ENCODE measurements at regions not wholly inside any gene's neighbourhood (a gene's known extent, or its start where the extent isn't known, plus 50 kb on each side); places are given as distances from the start of the nearest gene placed in this dataset.

- TF ChIP-seq CTCF (IDR thresholded peaks at IDR 0.05; ENCODE audit: poor library complexity) (no peak), EZH2 (IDR thresholded peaks at IDR 0.05; ENCODE audit: borderline replicate concordance) (no peak)
These were observed 163.1 kb upstream of the PTCH1 start for GRCh38 chr9:95679874-95680273.
